HG03469 (cell line): ENCODE measurements at regions not wholly inside any gene's neighbourhood (a gene's known extent, or its start where the extent isn't known, plus 50 kb on each side); places are given as distances from the start of the nearest gene placed in this dataset.
"Not testable (repeated sequence)": the region's sequence is repeated elsewhere in the genome, so short reads cannot be mapped to it uniquely, and the experiment has no call there.

Experiments
- ATAC-seq: cut with Tn5 transposase; IDR thresholded peaks from one replicate; pipeline ENCODE4 v1.9.1; 2021; ENCODE audit warnings: mild to moderate bottlenecking, moderate library complexity, moderate number of reproducible peaks; ENCODE audit not compliant: unreplicated experiment

DNA sequence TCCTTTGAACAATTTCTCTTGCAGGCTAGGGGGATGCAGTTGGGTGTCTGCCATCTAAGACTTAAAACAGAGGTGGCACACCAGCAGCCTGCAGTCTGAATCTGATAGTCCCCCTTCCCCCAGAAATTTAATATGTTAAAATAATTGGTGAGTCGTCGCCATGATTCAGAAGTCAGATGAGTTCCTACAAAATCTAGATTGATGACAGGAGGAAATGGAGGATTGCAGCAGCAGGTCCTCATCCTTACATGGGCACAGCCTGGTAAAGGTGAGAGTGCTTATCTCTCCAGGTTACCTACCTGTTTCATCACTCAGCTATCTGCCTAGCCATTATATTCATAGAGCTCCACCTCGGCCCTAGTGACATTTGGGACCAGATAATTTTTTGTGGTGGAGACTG lies 112.3 kb downstream of the PCSK1 start:
- no peak for ATAC-seq

DNA sequence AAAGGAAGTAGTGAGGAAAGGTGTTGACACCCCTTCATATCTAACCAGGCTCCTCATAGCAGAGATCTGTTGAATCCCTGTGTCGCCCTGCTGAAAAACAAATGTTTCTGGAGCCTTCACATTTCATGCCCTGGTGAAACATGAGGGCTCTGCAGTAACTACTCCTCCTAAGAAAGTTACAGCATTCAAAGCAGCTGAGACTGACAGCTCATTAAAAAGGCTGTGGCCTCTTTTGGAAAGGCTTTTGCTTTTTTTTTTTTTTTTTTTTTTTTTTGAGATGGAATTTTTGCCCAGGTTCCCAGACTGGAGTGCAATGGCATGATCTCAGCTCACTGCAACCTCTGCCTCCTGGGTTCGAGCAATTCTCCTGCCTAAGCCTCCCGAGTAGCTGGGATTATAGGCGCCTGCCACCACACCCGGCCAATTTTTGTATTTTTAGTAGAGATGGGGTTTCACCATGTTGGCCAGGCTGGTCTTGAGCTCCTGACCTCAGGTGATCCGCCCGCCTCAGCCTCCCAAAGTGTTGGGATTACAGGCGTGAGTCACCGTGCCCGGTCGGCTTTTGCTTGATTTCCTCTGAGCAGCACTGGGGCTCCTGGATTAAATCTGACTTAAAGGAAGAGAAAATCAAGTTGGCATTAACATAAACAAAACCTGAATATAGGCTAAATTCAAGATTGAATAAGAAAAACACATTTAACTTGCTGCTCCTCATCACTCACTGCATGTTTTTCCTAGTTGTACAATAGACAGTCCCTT lies 112.9 kb downstream of the PCSK1 start:
- not testable (repeated sequence) for ATAC-seq

DNA sequence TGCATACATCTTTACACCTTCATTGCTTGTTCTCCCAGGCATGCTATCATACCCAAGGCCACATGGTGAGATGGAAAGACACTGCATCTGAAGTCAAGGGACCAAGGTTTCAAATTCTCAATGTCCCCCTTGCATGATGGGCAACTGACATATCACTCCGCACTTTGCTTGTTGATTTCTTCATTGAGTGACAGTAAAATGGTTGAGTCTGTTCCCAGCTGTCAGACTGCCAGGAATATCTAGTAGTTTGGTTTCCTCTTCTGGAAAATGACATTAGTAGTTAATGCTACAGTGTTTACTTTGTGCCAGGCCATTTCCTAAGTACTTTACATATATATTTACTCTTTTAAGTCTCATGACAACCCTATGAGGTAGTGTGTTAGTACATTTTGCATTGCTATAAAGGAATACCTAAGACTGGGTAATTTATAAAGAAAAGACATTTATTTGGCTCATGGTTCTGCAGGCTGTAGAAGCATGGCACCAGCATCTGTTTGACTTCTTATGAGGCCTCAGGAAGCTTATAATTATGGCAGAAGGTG lies 114.4 kb downstream of the PCSK1 start:
- no peak for ATAC-seq

DNA sequence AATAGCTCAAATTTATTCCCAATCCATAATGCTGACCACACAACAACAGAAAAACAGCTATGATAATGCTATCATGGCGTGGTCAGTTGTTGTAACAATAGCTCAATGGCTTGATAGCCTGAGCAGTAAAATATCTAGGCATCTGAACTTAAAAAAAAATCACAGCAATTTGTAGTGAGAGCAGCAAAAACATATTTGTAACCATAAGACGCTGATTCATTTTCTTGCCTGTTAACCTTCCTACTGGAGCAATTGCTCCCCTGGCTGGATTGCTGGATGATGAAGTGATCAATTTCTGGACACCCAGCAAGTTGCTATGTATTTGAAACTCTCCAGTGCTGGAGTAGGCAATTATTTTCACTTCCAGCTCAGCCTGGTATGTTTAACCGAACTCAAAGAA lies 115.1 kb downstream of the PCSK1 start:
- ATAC-seq = no peak

DNA sequence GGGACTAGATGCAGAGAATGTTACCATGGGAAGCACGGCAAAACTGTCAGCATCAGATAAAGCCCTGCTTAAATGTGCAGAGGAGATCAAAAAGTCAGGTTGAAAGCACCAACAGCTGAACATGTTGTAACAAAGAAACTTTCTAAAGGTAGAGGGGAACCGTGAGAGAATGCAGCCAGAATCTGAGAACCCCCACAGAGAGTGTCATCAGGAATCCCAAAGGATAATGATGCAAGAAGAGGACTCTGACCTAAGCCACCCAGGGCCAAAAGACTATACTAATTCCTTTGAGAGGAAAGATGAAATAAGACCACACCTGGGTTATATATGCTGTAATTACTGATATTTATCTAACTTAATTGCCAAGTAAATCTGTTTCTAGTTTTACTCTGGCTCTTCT lies 116.6 kb downstream of the PCSK1 start:
- ATAC-seq = no peak

DNA sequence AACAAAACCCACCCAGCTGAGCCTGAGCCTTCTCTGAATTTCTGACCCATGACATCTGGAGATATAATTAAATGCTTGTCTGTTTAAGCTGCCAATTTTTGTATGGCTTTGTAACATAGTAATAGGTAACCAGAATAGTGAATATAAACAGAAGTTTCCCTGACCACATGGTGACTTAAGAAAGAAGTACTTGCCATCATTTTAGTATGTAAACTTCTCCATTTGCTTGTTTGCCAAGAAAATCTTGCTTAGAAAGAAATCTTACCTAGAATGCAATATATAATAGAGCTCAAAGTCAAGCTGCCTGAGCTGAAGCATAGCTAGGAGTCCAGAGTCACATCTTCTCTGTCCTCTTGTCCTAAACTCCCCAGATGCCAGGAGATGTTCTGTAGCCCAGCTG lies 117.0 kb downstream of the PCSK1 start:
- ATAC-seq = no peak

DNA sequence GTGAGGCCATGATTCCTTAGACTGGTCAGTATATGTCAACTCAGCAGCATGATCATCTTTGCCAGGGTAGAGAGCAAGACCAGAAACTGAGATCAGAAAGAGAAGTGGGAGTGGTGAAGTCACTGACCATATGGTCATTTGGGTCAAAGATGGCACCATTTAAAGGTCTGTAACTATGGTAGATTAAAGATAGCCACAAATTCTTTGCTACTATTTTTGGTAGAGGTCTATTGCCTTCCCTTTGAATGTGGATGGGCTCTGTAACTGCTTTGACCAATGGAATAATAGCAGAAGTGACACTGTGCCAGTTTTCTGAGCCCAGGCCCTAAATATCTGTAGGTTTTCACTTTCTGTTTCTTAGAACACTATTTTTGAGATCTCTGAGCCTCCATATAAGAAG lies 117.6 kb downstream of the PCSK1 start:
- ATAC-seq = no peak

DNA sequence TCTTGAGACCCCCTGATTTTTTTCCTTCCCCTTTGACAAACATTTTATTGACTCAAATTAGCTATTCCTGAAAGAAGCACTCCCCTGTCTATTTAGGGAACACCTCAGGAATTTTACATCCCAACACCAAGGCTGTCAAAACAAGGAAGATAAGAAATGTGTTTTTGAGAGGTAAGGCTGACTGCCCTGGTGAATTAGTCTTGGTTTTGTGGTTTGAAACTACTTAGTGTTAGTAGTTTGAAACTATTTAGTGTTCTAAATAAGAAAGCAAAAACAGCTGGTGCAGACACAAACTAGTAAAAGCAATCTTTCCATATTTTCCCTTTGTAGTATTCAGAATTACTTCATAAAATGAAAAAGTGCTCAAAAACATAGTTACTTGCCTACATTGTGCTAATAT lies 120.7 kb downstream of the PCSK1 start:
- ATAC-seq = no peak

DNA sequence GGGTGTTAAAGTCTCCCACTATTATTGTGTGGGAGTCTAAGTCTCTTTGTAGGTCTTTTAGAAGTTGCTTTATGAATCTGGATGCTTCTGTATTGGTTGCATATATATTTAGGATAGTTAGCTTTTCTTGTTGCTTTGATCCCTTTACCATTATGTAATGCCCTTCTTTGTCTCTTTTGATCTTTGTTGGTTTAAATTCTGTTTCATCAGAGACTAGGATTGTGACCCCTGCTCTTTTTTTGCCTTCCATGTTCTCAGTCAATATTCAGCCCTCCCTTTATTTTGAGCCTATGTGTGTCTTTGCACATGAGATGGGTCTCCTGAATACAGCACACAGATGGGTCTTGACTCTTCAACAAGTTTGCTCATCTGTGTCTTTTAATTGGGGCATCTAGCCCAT lies 126.0 kb downstream of the PCSK1 start:
- ATAC-seq = not testable (repeated sequence)

DNA sequence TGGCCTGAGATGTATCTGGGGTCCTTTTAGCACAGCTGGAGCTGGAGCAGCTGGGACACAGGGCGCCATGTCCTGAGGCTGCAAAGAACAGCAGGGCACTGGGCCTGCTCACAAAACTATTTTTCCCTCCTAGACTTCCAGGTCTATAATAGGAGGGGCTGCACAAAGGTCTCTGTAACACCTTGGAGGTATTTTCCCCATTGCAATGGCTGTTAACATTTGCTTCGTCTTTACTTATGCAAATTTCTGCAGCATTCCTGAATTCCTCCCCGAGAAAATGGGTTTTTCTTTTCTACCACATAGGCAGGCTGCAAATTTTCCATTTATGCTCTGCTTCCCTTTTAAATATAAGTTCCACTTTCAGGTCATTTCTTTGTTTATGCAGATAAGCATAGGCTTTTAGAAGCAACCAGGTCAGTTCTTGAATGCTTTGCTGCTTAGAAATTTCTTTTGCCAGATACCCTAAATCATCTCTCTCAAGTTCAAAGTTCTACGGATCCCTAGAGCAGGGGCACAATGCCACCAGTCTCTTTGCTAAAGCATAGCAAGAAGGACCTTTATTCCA lies 130.8 kb downstream of the PCSK1 start:
- ATAC-seq = no peak

DNA sequence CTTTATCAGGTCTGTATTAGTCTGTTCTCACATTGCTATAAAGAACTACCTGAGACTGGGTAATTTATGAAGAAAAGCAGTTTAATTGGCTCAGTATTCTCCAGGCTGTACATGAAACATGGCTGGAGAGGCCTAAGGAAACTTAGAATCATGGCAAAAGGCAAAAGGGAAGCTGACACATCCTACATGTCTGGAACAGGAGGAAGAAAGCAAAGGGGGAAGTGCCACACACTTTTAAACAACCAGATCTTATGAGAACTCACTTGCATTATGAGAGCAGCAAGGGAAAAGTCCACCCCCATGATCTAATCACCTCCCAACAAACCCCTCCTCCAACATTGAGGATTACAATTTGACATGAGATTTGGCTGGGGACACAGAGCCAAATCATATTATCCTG lies 132.1 kb downstream of the PCSK1 start:
- ATAC-seq = no peak

DNA sequence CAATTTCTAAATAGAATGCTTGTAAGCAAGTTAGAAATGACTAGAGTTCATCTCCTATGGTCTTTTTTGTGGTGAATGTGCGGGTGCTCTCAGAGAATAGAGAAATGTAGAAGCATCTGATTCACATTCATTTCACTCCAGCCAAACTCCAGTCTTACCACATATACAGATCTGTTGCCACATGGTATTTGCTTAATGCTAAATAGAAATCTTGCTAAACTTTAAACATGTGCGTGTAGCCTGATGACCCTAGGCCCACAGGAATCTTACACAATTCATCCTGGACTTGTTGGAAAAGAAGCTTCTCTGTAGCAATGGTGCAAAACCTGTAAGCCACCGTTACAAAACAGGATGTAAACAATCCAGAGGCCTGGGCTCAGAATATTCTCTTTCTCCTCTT lies 135.2 kb downstream of the PCSK1 start:
- ATAC-seq = no peak

DNA sequence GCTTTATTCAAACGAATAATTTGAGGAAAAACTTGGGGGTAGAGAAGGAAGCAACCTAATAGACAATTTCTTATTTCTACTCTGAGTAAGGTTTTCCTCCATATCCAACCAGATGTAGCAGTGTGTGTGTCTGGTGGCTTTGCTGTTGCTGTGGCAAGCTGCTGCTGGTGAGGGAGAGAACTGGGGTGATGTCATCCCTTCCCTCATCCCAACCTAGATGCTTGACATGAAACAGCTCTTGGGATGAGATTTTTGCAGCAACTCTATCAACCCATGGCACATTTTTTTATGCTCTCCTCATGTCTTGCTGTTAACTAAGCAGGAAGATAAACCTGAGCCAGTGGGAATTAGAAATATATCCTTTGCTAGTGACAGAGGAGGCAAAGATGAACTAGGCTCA lies 135.8 kb downstream of the PCSK1 start:
- no peak for ATAC-seq

DNA sequence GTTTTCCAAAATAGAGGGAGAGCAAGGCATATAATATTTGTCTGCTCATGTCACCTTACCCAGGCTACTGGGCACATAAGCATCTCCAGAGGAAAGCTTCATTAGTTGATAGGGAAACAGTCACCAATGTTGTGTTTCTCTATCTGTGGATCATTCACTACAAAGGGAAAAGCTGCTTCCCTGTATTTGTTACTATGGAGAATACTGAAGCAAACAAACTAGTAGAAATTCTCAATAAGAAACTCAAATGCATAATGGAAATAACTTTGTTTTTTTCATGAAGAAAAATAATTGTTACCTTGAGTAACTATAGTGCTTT lies 138.2 kb downstream of the PCSK1 start:
- no peak for ATAC-seq

DNA sequence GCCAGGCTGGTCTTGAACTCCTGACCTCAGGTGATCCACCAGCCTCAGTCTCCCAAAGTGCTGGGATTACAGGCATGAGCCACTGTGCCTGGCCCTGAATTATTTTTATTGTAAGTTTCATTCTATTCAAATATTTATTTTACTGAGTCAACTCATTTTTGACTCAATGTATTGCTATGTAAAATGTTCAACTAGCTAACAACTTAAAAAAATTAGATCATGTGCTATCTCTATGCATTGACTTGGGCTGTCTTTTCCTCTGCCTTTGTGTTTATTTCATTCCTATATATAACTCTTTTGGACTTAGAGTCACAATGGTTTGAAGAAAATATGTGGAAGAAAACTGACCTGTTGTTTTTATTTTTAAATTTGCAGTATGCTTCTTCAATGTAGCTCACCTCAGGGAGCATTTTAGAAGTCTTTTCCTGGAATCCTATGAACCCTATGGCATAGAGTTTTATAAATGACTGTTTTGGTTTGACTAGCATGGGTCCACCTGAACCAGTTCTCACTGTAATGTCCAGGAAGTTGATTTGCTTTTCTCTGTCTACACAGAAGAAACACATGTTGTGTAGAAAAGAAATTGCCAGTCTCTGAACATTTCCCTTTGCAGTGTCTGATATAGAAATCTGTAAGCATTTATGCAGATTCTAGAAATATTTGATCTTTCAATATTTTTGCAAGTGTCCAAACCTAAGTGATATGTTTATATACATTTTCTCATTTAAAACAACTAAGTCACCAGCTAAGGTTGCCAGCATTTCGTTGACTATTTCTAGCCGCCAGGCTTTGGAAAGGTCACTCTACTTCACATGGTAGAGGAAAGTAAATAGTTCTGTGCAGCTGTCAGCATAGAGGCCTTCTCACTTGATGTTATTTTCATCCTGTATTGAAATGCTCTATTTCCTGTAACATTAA lies 138.8 kb downstream of the PCSK1 start:
- ATAC-seq = no peak

DNA sequence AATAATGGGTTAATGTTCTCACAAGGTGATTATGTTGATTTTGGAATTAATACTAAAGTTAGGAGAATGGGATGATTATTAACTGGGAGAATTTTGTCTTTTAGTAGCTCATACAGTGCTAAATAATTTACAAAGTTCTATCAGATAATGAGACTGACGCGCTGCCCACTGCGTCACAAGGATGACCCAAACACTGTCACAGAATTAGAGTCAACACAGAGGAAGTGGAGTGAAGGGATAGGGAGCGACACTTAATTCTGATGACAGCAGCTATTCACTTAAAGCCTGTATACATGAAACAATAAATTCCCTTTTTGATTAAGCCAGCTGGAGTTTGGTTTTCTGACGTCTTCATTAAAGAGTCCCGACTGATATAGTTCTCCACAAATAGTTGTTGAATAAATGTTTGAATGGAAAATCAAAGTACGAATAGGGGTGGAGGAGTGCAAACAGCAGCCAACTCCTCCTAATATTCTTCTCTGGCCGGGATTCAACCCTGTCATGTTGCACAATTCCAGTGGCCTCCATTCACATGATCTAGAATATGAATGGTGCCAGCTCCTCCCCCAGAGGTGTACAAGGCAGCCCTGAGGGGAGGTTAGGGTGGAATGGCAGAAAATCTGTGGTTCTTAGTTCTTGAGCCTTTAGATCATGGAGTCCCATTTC lies 140.3 kb downstream of the PCSK1 start:
- ATAC-seq = no peak

DNA sequence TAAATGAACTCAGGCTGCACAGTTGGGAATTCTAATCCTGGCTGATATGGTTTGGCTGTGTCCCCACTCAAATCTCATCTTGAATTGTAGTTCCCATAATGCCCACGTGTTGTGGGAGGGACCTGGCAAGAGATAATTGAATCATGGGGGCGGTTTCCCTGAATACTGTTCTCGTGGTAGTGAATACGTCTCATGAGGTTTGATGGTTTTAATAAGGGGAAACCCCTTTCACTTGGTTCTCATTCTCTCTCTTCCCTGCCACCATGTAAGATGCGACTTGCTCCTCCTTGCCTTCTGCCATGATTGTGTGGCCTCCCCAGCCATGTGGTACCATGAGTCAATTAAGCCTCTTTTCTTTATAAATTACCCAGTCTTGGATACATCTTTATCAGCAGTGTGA lies 143.8 kb downstream of the PCSK1 start:
- not testable (repeated sequence) for ATAC-seq

DNA sequence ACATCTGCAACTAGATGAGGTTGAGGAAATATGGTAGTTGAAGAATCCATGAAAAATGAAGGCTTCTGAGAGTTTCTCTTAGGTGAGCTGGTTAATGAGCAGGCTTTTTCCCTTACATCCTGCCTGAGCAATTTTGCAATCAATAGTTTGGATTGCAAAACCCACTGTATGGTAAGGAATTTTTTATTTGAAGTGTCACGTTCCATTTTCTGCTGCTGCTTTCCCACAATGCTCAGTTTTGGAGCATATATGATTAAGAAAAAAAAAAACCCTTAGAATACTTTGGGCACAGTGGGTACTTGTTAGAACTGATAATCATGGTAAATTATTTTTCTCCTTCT lies 144.2 kb downstream of the PCSK1 start:
- ATAC-seq = no peak

DNA sequence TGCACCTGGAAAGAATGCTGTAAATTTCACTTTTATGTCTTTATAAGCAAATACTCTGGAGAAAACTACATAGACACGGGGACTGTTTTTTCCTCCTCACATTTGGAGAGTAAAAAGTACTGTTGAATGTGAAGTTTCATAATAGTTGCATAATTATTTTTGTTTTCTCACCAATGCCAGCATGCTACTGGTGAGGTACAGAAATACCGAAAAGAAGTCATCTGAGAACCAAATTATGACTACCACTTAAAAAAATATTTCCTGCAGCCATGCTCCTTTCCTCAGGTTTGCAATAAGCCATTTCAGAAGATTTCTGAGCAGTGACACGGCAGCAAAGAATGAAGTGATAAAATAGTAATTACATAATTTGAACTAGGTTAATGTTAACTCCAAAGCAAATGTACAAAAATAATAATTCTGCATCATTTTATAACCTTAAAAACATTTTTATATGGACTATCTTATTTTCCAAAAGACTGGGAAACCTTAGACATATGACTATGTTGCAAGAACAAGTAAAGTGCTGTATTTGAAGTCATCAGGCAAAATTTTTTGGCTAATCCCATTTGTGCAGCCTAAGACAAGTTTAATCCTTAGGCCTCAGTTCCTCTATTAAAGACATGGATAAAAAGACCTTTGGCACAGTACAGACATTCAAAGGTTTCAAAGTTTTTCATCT lies 144.7 kb downstream of the PCSK1 start:
- no peak for ATAC-seq

DNA sequence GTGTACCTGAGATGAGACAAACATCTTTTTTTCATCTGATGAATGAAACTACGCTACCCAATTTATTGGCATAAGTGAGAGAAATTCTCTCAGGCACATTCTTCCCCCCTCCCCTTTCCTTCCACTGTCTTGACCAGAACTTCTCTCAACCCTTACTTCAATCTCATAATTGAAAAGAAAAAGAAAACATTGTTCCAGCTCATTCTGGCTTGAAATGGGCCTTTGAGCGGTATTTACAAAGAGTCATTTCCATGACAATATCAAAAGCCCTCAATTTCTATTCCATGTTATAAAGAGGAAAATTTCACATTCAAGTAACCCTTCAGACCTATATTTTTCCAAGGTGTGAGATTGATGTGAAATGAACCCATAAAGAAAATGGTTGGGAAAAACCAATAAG lies 145.9 kb downstream of the PCSK1 start:
- ATAC-seq = no peak

DNA sequence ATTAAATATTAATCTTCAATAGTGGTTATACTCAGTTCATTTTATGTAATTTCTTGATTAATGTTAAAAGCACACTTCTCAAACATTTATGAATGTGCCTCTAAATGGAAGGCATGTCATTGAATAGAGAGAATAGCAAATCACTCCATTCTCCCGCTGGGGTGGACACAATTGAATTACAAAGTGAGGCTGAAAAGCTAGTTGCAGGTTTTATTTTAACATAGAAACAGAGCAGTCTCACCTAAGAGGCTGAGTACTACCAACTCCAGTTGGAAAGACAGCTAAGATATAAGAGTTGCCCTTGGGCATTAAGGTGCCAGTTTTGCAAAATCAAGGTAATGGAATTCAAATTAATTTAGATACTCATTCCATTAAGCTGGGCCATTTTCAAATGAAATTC lies 147.2 kb downstream of the PCSK1 start:
- ATAC-seq = no peak
